K562 (cell line): ENCODE measurements at regions not wholly inside any gene's neighbourhood (a gene's known extent, or its start where the extent isn't known, plus 50 kb on each side); places are given as distances from the start of the nearest gene placed in this dataset.

ENCODE experiments used
- ATAC-seq: fragments of 200-7000 bp; cut with Tn5 transposase; 3 replicates; pipeline ENCODE4 v1.9.1; 2020; ENCODE audit warnings: moderate library complexity
- BruUV-seq: library from RNA; stranded (reverse); fragments of 400-500 nt; replicated peaks from 2 replicates; lab custom pipeline; 2021; lab: Mats Ljungman, UMichigan
- CTCF ChIA-PET: fragments of 300-600 bp; formaldehyde crosslinking; extraction: SDS; loops from one replicate; lab custom pipeline; 2021; ENCODE audit warnings: low intra/inter-chr PET ratio; lab: Yijun Ruan, JAX
- POLR2A ChIA-PET: fragments of 300-600, 350-650 bp; sonication (Branson Sonifier 250); formaldehyde crosslinking; extraction: SDS; loops from one replicate; lab custom pipeline; 2021; ENCODE audit warnings: antibody characterized with exemption, inconsistent platforms; lab: Yijun Ruan, JAX
- DNase-seq, 4 experiments: peaks; one replicate each; pipeline versions ENCODE4 v3.0.0 to v3.0.0-alpha.2; 2011 to 2018; ENCODE audit warnings: low spot score in 3 of 4, mixed read lengths in 3 of 4; ENCODE audit errors: extremely low read depth in 1 of 4
- FAIRE-seq: peaks from 2 replicates; lab custom pipeline; 2011; peaks lifted over from hg19 to GRCh38; lab: Jason Lieb, UNC
- H2AFZ ChIP-seq: 2 replicates; pipeline ENCODE4 v1.6.0; 2011; ENCODE audit warnings: low read depth, low read length, control low read depth, inconsistent platforms
- H3K27ac ChIP-seq: fragments of 200-600 bp; 3 replicates; pipeline ENCODE4 v1.8.0; 2011; ENCODE audit warnings: low read depth, mild to moderate bottlenecking, control low read depth, inconsistent platforms, low read length, moderate library complexity, mixed read lengths; ENCODE audit errors: extremely low read depth
- H3K27me3 ChIP-seq, 2 experiments: fragments of 300-600 bp in 1 of 2; 2 replicates in 1 of 2; 3 replicates in 1 of 2; pipeline versions ENCODE4 v1.6.0 to v1.8.0; 2011; ENCODE audit warnings: inconsistent platforms in 2 of 2, low read length in 2 of 2, mild to moderate bottlenecking in 1 of 2, mixed read lengths in 1 of 2, moderate library complexity in 1 of 2; ENCODE audit not compliant: control insufficient read depth in 2 of 2, insufficient read depth in 2 of 2
- H3K36me3 ChIP-seq: fragments of 300-600 bp; 3 replicates; pipeline ENCODE4 v1.8.0; 2011; ENCODE audit warnings: mild to moderate bottlenecking, low read length, inconsistent platforms; ENCODE audit not compliant: control insufficient read depth, insufficient read depth
- H3K4me1 ChIP-seq, 2 experiments: fragments of 200-600 bp in 1 of 2; replicated peaks in 1 of 2; 2 replicates in 1 of 2; 3 replicates in 1 of 2; pipeline versions ENCODE4 v1.5.1 to v1.8.0; 2011; ENCODE audit warnings: inconsistent platforms in 2 of 2, low read length in 2 of 2, mild to moderate bottlenecking in 1 of 2, mixed read lengths in 1 of 2, moderate library complexity in 1 of 2; ENCODE audit not compliant: control insufficient read depth in 2 of 2, insufficient read depth in 2 of 2
- H3K4me2 ChIP-seq: 2 replicates; pipeline ENCODE4 v1.6.1; 2011; ENCODE audit warnings: low read length, control low read depth, inconsistent platforms, mixed read lengths; ENCODE audit not compliant: insufficient read depth
- H3K4me3 ChIP-seq: fragments of 200-600 bp; sonication (generic), shearing (Covaris generic); 2 replicates; pipeline ENCODE4 v1.5.1; 2016; ENCODE audit warnings: control low read depth, inconsistent platforms
- H3K79me2 ChIP-seq: fragments of 200-600 bp; 3 replicates; pipeline ENCODE4 v1.8.0; 2011; ENCODE audit warnings: low read length, inconsistent platforms; ENCODE audit not compliant: control insufficient read depth, insufficient read depth
- H3K9ac ChIP-seq, 2 experiments: 2 replicates each; pipeline versions ENCODE4 v1.6.0 to v1.6.1; 2011; ENCODE audit warnings: low read depth in 2 of 2, low read length in 2 of 2, control low read depth in 1 of 2, inconsistent platforms in 1 of 2, mild to moderate bottlenecking in 1 of 2, mixed read lengths in 1 of 2; ENCODE audit not compliant: insufficient read depth in 1 of 2
- H3K9me1 ChIP-seq: one replicate; pipeline ENCODE4 v1.6.0; 2011; ENCODE audit warnings: inconsistent platforms, mild to moderate bottlenecking, low read length, moderate library complexity; ENCODE audit not compliant: control insufficient read depth, insufficient read depth
- H3K9me3 ChIP-seq: replicated peaks from 2 replicates; pipeline ENCODE4 v1.5.1; 2011; ENCODE audit warnings: low read depth, low read length, inconsistent platforms; ENCODE audit not compliant: control insufficient read depth, insufficient read depth
- H4K20me1 ChIP-seq: replicated peaks from 2 replicates; pipeline ENCODE4 v1.6.1; 2011; ENCODE audit warnings: low read length, inconsistent platforms, mixed read lengths; ENCODE audit not compliant: control insufficient read depth, insufficient read depth
- C11orf30 ChIP-seq: fragments of 450-650 bp; IDR thresholded peaks from 2 replicates; pipeline ENCODE4 v1.6.1; 2016; ENCODE audit warnings: low read depth, mild to moderate bottlenecking
- CEBPG ChIP-seq, 3 experiments: fragments of 200-800 bp in 1 of 3; sonication (Bioruptor generic) in 1 of 3; sonication (generic) in 1 of 3; formaldehyde crosslinking in 1 of 3; IDR thresholded peaks in 2 of 3; conservative IDR thresholded peaks in 1 of 3; 2 replicates each; pipeline versions ENCODE4 v1.6.1 to v1.8.0; 2016 to 2022; ENCODE audit warnings: missing compliant biosample characterization in 2 of 3, missing genetic modification characterization in 2 of 3, mild to moderate bottlenecking in 1 of 3, missing genetic modification reagents in 1 of 3
- HMGN3 ChIP-seq: IDR thresholded peaks from 2 replicates; pipeline ENCODE4 v1.6.1; 2011; ENCODE audit warnings: borderline replicate concordance, low read depth, mild to moderate bottlenecking, mixed read lengths, low read length; ENCODE audit not compliant: insufficient read length; ENCODE audit errors: extremely low read depth
- LCOR ChIP-seq: sonication (generic); formaldehyde crosslinking; IDR thresholded peaks from 2 replicates; pipeline ENCODE4 v1.8.0; 2022; ENCODE audit warnings: mild to moderate bottlenecking, missing genetic modification reagents
- MAFF ChIP-seq: IDR thresholded peaks from 2 replicates; pipeline ENCODE4 v1.6.1; 2012; ENCODE audit warnings: low read length, improper control_type of control experiment
- ZNF316 ChIP-seq: fragments of 450-650 bp; IDR thresholded peaks from 2 replicates; pipeline ENCODE4 v1.6.1; 2016
- WGBS: fragments of 100-300 bp; shearing (Covaris generic); methylation state at CpG from one replicate; pipeline ENCODE4 v1.1.6; 2016; ENCODE audit warnings: low coverage, mixed read lengths; ENCODE audit not compliant: insufficient coverage; ENCODE audit errors: missing lambda C conversion rate; 5-methylcytosine and 5-hydroxymethylcytosine counted together
- in situ Hi-C: fragments of 300-500 bp; cut with MboI; formaldehyde crosslinking; loops from 4 replicates; pipeline ENCODE4 v1.15.0; 2018; ENCODE audit warnings: inconsistent platforms, mixed read lengths
- intact Hi-C: fragments of 100-400 bp; cut with micrococcal nuclease; formaldehyde crosslinking; loops from 2 replicates; pipeline ENCODE4 v1.14.2; 2022
- TF ChIP-seq, protein P1 (sequence below): fragments of 250-450 bp; sonication (Bioruptor Pico); IDR thresholded peaks from 2 replicates; pipeline ENCODE4 v1.8.0; 2021; ENCODE audit warnings: mild to moderate bottlenecking, moderate library complexity
- TF ChIP-seq, protein P2 (sequence below): sonication (generic); formaldehyde crosslinking; IDR thresholded peaks from 2 replicates; pipeline ENCODE4 v1.8.1; 2022; ENCODE audit warnings: missing genetic modification reagents

DNA sequence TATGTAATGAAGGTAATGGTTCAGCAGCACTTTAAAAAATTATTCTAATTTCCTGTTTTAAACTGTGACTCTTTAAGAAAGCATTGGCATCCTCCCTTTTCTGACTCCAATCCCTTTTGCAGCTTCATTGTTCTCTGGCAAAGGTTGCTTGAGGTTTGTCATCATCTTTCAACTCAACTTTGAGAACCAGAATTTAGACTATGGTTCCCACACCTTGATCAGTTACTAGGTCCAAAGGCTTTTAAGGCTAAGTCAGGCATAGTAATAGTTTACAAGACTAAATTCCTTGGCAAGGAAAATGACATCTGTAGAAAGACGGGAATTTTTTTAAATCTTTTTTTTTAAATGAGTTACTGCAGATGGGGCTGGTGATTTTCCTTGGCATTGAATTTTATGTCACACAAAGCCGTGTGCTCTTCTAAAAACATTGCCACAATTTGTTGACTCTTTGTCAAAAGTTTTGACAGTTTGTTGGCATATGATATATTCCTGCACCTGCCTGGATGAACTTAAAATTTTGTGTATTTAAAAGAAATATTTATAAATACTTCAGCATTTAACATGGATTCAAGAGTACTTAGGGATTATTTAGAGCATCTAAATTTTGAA, 451.0 kb downstream of the MEIS1 start (continued):
- TF ChIP-seq LCOR: no peak
- TF ChIP-seq CEBPG (CRISPR knock-in tag; IDR thresholded peaks at IDR 0.05): no peak
- TF ChIP-seq CEBPG (tag; conservative IDR thresholded peaks at IDR 0.05 in 1 of 2, IDR thresholded peaks at IDR 0.05 in 1 of 2): no peak
- TF ChIP-seq, protein P1, sequence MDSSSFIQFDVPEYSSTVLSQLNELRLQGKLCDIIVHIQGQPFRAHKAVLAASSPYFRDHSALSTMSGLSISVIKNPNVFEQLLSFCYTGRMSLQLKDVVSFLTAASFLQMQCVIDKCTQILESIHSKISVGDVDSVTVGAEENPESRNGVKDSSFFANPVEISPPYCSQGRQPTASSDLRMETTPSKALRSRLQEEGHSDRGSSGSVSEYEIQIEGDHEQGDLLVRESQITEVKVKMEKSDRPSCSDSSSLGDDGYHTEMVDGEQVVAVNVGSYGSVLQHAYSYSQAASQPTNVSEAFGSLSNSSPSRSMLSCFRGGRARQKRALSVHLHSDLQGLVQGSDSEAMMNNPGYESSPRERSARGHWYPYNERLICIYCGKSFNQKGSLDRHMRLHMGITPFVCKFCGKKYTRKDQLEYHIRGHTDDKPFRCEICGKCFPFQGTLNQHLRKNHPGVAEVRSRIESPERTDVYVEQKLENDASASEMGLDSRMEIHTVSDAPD (CRISPR knock-in tag): no peak

DNA sequence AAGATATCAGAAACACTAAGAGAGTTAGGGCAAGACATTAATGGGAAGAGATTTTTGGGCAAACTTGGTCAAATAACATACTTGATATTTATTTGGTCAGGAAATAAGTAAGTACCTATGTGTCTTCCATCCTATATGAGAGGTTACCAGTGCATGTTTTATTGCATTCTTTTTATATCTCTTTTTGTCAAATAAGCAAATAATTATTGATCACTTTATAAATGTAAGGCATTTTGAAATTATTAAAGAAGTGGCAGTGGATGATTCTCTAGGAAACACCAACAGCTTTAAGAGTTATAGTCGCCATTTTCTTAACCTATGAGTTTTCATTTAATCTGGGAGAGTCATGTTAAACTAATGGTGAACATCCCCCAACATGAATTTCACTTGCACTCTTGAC, 453.3 kb downstream of the MEIS1 start:
- ATAC-seq: no peak

More for the DNA sequence above, 453.3 kb downstream of the MEIS1 start:
- H3K27ac ChIP-seq: no peak overlapping the region
- in situ Hi-C loops: no loop called here
- no peaks in the 10 kb centered on the region for H3K36me3 ChIP-seq
- FAIRE-seq (no peak), DNase-seq (no peak)
- H3K9me1 ChIP-seq: no peaks in the 10 kb centered on the region
- POLR2A ChIA-PET: no interaction called here
- H2AFZ ChIP-seq: no peak overlapping the region
- WGBS: 0% methylated on average over 1 of the region's 1 CpG
- no peak overlapping the region for H3K9ac ChIP-seq
- no peaks in the 10 kb centered on the region for H3K4me1 ChIP-seq
- CTCF ChIA-PET: no interaction called here
- TF ChIP-seq, protein P2, sequence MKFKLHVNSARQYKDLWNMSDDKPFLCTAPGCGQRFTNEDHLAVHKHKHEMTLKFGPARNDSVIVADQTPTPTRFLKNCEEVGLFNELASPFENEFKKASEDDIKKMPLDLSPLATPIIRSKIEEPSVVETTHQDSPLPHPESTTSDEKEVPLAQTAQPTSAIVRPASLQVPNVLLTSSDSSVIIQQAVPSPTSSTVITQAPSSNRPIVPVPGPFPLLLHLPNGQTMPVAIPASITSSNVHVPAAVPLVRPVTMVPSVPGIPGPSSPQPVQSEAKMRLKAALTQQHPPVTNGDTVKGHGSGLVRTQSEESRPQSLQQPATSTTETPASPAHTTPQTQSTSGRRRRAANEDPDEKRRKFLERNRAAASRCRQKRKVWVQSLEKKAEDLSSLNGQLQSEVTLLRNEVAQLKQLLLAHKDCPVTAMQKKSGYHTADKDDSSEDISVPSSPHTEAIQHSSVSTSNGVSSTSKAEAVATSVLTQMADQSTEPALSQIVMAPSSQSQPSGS: no peak
- TF ChIP-seq C11orf30 (peak; percentile 31; the same call in 1 of the 2 replicates), ZNF316 (peak; percentile 54), HMGN3 (no peak), MAFF (peak; percentile 10; the same call in 1 of the 2 replicates)
- no peaks in the 10 kb centered on the region for H3K79me2 ChIP-seq
- no TSS peak for BruUV-seq
- H3K9me3 ChIP-seq: no peaks in the 10 kb centered on the region
- no peak overlapping the region for H3K4me3 ChIP-seq
- H3K27me3 ChIP-seq: no peaks in the 10 kb centered on the region
- H3K4me2 ChIP-seq: no peak overlapping the region
- intact Hi-C loops: no loop called here
- no peaks in the 10 kb centered on the region for H4K20me1 ChIP-seq
